IPS-18c (cell line): ENCODE measurements at regions not wholly inside any gene's neighbourhood (a gene's known extent, or its start where the extent isn't known, plus 50 kb on each side); places are given as distances from the start of the nearest gene placed in this dataset.

Experiments
- H3K4me3 ChIP-seq: 2 replicates; pipeline ENCODE4 v1.7.0; 2013; ENCODE audit warnings: low read depth, mild to moderate bottlenecking, low read length, moderate library complexity; ENCODE audit not compliant: insufficient read depth
- H3K9me3 ChIP-seq: one replicate; pipeline ENCODE4 v1.6.1; 2013; ENCODE audit warnings: mild to moderate bottlenecking, low read length, moderate library complexity; ENCODE audit not compliant: control insufficient read depth, insufficient read depth

DNA sequence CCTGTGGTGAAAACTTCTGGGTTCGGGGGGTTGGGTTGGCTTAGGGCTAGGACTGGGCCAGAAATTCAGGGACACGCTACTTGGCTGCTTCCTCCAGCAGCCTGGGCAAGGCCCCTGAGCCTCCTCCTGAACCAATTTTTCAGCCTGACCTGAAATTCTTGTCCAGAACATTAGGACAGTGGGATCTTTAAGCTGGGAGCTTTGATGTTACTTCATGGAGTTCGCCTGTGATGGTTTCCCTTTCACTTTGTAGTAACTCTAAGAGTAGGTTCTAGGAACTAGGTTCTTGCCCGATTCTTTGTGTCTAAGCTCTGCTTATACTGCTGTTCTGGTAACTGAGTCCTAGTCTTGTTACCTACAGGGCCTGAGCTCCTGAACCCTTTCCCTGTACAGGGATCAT is 75.3 kb downstream of the S1PR1 start:
- no peak overlapping the region for H3K4me3 ChIP-seq
- no peaks in the 10 kb centered on the region for H3K9me3 ChIP-seq

DNA sequence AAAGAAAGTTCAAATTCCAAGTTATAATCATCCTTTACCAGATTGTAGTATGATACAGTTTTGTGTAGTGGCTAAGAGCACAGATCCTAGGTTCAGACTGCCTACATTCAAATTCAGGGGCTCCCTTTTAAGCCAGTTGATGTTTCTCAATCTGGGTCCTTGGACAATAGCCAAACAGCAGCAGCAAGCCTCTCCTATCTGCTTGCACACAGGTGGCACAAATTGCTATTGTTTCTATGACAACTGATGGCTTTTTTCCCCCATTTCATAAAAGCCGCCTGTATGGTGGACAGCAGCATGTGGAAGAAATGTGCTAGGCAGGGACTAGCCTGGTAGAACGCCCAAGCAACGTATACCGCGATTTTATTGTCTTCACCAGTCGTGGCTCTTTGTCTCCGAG is 76.5 kb downstream of the S1PR1 start:
- Histone ChIP-seq H3K4me3 (no peak overlapping the region), H3K9me3 (no peaks in the 10 kb centered on the region)

DNA sequence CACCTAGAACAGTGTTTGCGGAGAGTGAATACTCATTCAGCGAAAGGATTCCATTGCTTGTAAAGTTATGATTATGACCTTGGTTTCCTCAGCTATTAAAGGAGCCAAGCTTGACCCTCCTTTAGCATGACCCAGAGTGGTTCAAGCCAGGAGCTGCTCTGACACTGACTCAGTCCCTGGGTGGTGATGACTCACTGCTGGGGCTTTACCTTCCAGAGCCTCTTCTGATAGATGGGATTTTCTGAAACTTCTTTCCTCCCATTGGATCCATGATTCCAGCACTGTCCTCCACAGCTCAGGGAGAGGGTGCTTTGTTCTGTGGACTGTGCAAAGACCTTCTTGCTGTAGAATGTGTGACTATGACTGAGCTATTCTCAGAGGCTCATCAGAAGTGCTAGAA is 77.4 kb downstream of the S1PR1 start:
- Histone ChIP-seq H3K9me3 (no peaks in the 10 kb centered on the region), H3K4me3 (no peak overlapping the region)

GRCh38 chr1:101316256-101316655 is 79.4 kb downstream of the S1PR1 start:
- H3K4me3 ChIP-seq, result no peak overlapping the region
- H3K9me3 ChIP-seq, result no peaks in the 10 kb centered on the region

GRCh38 chr1:101316799-101317198 is 80.0 kb downstream of the S1PR1 start:
- Histone ChIP-seq H3K4me3 (no peak overlapping the region), H3K9me3 (no peaks in the 10 kb centered on the region)

DNA sequence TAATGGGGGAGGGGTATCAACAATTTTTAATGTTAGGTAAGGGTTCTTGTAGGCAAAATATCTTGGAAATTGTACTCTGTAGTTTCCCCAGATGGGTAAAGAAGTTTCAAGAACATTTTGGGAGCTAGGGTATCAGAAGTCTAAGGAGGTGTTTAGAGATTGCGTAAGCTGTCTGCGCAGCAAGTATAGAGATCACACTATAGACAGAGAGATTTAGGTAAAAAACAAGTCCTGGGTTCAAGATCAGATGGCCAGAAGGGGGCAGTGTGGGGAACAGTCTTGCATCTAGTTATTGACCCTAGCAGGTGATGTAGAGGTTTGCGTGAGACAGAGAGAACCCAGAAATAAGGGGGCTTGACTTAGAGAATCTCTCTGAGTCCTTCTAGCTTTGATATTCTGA is 80.8 kb downstream of the S1PR1 start:
- Histone ChIP-seq H3K9me3 (no peaks in the 10 kb centered on the region), H3K4me3 (no peak overlapping the region)

DNA sequence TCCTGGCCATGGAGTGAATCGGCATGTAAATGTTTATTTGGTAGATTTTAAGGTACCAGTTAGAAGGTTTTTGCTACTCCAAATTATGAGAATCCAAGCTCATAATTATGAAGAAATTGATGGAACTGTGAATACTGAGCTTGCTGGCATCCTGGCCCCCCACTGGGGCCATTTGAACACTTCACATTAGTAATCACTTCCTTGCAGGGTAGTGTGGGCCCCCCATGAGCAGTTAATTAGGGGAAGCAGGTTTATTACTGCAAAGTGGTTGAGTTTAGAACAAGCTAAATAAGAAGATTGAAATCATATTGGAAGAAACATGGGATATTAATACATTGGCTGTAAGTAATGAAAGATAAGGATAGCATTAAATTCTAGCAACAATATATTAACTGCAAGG is 86.7 kb downstream of the S1PR1 start:
- Histone ChIP-seq H3K9me3 (no peaks in the 10 kb centered on the region), H3K4me3 (no peak overlapping the region)

- H3K9me3 ChIP-seq, result no peaks in the 10 kb centered on the region
- H3K4me3 ChIP-seq, result no peak overlapping the region
Measured at GRCh38 chr1:101325144-101325543, 88.3 kb downstream of the S1PR1 start.

- H3K9me3 ChIP-seq, result no peaks in the 10 kb centered on the region
- no peak overlapping the region for H3K4me3 ChIP-seq
Measured at GRCh38 chr1:101330427-101331130, 93.8 kb downstream of the S1PR1 start.

GRCh38 chr1:101331794-101332193 is 95.0 kb downstream of the S1PR1 start:
- H3K4me3 ChIP-seq, result no peak overlapping the region
- no peaks in the 10 kb centered on the region for H3K9me3 ChIP-seq

DNA sequence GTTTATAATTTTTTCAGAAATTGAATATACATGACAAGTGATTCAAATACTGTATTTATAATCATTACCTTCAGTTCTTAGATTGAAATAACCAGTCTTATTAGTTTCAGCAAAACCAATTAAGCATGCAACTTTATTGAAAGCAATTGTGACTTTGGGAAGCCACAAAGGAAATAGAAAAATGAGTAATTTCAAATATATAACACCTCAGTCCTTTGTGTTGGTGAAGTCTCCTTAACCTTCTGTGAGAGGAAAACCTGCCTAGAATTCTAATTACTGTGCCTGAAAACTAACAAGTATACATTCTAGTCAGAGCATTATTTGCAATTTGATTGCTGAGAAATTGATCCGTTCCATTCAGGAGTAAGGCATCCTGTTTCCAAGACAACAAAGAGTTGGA is 95.8 kb downstream of the S1PR1 start:
- no peaks in the 10 kb centered on the region for H3K9me3 ChIP-seq
- H3K4me3 ChIP-seq, result no peak overlapping the region

DNA sequence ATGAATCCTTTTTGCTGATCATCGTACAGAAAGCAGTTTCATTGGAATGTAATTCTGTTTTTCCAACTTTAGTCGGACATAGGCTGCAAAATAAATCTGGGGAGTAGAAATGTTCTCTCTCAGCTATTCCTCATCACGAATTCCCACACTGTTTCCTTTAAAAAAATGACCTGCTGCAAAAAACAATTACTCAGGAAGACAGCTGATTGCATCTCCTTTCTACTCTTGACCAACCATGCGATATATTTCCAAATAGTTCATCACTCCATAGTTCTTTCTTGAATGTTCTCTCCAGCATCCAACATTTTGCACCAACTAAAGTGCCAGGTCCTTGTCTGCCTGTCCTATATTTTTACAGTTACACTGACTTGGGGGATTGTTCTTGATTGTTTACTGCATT is 96.4 kb downstream of the S1PR1 start:
- no peaks in the 10 kb centered on the region for H3K9me3 ChIP-seq

GRCh38 chr1:101337968-101338367 is 101.1 kb downstream of the S1PR1 start:
- Histone ChIP-seq H3K9me3 (no peaks in the 10 kb centered on the region), H3K4me3 (no peak overlapping the region)

More for the DNA sequence above, 96.4 kb downstream of the S1PR1 start:
- no peak overlapping the region for H3K4me3 ChIP-seq

DNA sequence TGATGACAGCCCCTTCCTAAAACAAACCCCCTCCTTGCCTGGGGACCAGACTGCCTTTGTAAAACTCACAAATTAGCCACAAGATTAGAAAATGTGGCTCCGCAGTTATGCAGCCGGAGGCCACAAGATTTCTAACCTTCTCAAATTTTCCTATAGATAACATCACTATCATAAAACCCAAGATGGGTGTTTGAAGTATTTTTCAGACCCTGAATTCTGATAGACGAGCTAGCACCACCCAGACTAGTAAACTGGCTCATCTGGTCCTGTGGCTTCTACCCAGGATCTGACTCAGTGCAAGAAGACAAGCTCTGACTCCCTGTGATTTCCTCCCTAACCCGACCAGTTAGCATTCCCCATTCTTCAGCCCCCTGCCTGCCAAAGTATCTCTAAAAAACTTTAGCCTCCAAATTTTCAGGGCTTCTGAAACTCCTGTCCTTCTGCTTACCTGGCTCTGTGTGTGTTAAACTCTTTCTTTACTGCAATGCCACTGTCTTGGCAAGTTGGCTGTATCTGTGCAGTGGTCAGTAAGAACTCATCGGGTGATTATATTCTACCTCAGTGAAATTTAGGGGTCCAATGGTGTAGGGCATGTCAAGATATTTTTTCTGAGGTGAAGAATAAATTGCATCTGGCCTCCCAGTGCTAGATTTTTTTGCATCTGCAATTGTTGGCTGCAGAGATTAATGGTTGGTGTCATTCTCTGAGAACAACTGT is 102.1 kb downstream of the S1PR1 start:
- Histone ChIP-seq H3K4me3 (no peak overlapping the region), H3K9me3 (no peaks in the 10 kb centered on the region)

DNA sequence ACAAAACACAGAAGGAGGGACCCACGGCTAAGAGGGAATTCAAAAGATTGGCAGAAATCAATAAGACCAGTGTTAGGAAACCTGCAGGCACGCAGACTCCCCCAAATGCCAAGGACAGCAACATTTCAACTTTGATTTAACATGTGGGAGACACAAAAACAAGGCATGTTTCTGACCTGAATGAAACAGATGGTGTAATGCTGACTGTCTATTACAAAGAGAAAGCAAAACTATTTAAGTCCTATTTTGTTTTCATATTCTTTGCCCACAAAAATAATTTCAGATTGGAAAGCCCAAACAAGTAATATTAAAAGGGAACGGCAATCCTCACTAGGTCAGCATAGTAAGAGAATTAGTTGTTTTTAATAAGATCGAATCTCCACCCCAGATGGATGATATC is 107.9 kb downstream of the S1PR1 start:
- H3K4me3 ChIP-seq, result no peak overlapping the region
- no peaks in the 10 kb centered on the region for H3K9me3 ChIP-seq

GRCh38 chr1:101346419-101346818 is 109.6 kb downstream of the S1PR1 start:
- Histone ChIP-seq H3K4me3 (no peak overlapping the region), H3K9me3 (no peaks in the 10 kb centered on the region)

GRCh38 chr1:101356013-101356412 is 119.2 kb downstream of the S1PR1 start:
- Histone ChIP-seq H3K9me3 (peaks cover 4% of the 10 kb centered on the region), H3K4me3 (no peak overlapping the region)

DNA sequence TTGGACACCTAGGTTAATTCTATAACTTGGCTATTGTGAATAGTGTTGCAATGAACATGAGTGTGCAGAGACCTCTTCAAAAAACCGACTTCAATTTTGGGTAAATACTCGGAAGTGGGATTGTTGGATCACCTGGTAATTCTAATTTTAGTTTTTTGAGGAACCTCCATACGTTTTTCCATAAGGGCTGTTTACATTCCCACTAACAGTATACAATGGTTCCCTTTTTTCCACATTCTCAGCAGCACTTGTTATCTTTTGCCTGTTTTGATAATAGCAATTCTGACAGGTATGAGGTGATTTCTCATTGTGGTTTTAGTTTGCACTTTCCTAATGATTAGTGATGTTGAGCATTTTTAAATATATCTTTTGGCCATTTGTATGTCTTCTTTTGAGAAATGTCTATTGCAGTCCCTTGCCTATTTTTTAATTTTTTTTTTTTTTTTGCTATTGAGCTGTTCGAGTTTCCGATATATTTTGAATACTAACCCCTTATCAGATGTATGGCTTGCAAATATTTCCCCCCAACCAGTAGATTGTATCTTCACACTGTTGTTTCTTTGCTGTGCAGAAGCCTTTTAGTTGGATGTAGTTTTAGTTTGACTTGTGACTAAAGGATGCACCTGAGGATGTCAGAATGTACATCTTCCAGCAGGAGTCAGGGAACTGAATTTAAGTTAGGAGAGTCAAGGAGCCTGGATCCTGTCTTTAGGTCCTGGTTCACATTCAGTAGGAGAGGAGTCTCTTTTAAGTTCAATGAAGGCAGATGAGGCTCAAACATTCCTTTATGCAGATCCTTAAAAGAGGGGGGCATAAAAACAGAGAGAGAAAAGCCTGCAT is 120.0 kb downstream of the S1PR1 start:
- H3K4me3 ChIP-seq, result no peak overlapping the region

More for the DNA sequence above, 120.0 kb downstream of the S1PR1 start:
- peaks cover 4% of the 10 kb centered on the region for H3K9me3 ChIP-seq
